ENCODE measurements at regions not wholly inside any gene's neighbourhood (a gene's known extent, or its start where the extent isn't known, plus 50 kb on each side); places are given as distances from the start of the nearest gene placed in this dataset.

- no peaks in the 10 kb centered on the region for H3K9me3 ChIP-seq (replicated peaks in 1 of 3)
- H3K27me3 ChIP-seq: no peaks in the 10 kb centered on the region
These were observed 103.3 kb upstream of the VRK2 start for GRCh38 chr2:57943315-57943714.

GRCh38 chr2:57947398-57947797 lies 99.2 kb upstream of the VRK2 start:
- intact Hi-C loops (cut with DNase I): no loop called here
- no peaks in the 10 kb centered on the region for H3K36me3 ChIP-seq (replicated peaks in 1 of 2)
- no peaks in the 10 kb centered on the region for H3K4me1 ChIP-seq (replicated peaks in 1 of 2)
- no peaks in the 10 kb centered on the region for H3K9me3 ChIP-seq (replicated peaks in 1 of 3)
- DNase-seq: no peak
- no peak overlapping the region for H3K27ac ChIP-seq
- no peak for TF ChIP-seq POLR2A (IDR thresholded peaks at IDR 0.05)
- no peak for TF ChIP-seq CTCF (IDR thresholded peaks at IDR 0.05)
- no peaks in the 10 kb centered on the region for H3K27me3 ChIP-seq
- no peak overlapping the region for H3K4me3 ChIP-seq

More at GRCh38 chr2:57943315-57943714, 103.3 kb upstream of the VRK2 start:
- Histone ChIP-seq H3K36me3 (replicated peaks in 1 of 2) (no peaks in the 10 kb centered on the region), H3K27ac (no peak overlapping the region), H3K4me1 (replicated peaks in 1 of 2) (no peaks in the 10 kb centered on the region), H3K4me3 (no peak overlapping the region)
- intact Hi-C loops (cut with DNase I): no loop called here
- TF ChIP-seq CTCF (IDR thresholded peaks at IDR 0.05) (no peak), POLR2A (IDR thresholded peaks at IDR 0.05) (no peak)
- no peak for DNase-seq

GRCh38 chr2:57954020-57954419 lies 92.6 kb upstream of the VRK2 start:
- Histone ChIP-seq H3K27ac (no peak overlapping the region), H3K9me3 (replicated peaks in 1 of 3) (no peaks in the 10 kb centered on the region), H3K27me3 (no peaks in the 10 kb centered on the region), H3K36me3 (replicated peaks in 1 of 2) (no peaks in the 10 kb centered on the region), H3K4me3 (no peak overlapping the region), H3K4me1 (replicated peaks in 1 of 2) (no peaks in the 10 kb centered on the region)
- intact Hi-C loops (cut with DNase I): no loop called here
- WGBS, 4 donors: 93 to 96% (median 94%) methylated on average over 1 of the region's 1 CpG
- DNase-seq: no peak
- TF ChIP-seq CTCF (IDR thresholded peaks at IDR 0.05) (no peak), POLR2A (IDR thresholded peaks at IDR 0.05) (no peak)

GRCh38 chr2:57957238-57957637 lies 89.4 kb upstream of the VRK2 start:
- H3K27me3 ChIP-seq: no peaks in the 10 kb centered on the region
- intact Hi-C loops (cut with DNase I): no loop called here

More at GRCh38 chr2:57957238-57957637, 89.4 kb upstream of the VRK2 start:
- no peak for DNase-seq
- no peaks in the 10 kb centered on the region for H3K36me3 ChIP-seq (replicated peaks in 1 of 2)
- H3K9me3 ChIP-seq (replicated peaks in 1 of 3): no peaks in the 10 kb centered on the region
- no peak overlapping the region for H3K27ac ChIP-seq
- no peaks in the 10 kb centered on the region for H3K4me1 ChIP-seq (replicated peaks in 1 of 2)
- no peak overlapping the region for H3K4me3 ChIP-seq
- TF ChIP-seq CTCF (IDR thresholded peaks at IDR 0.05): no peak
- TF ChIP-seq POLR2A (IDR thresholded peaks at IDR 0.05): no peak
- WGBS, 4 donors: 78 to 93% (median 88%) methylated on average over 3 of the region's 3 CpGs
